Lower leg skin (tissue), 3 donors: ENCODE measurements at regions not wholly inside any gene's neighbourhood (a gene's known extent, or its start where the extent isn't known, plus 50 kb on each side); places are given as distances from the start of the nearest gene placed in this dataset.

Source experiments
- POLR2A ChIP-seq, 2 donors: fragments of 450-650 bp; IDR thresholded peaks; one replicate each; pipeline ENCODE4 v1.6.1; 2016 to 2017; ENCODE audit warnings: antibody characterized with exemption in 2 of 2, mild to moderate bottlenecking in 1 of 2, moderate library complexity in 1 of 2
- TF ChIP-seq, protein P1 (sequence below), 3 donors: fragments of 450-650 bp; IDR thresholded peaks; one replicate each; pipeline ENCODE4 v1.5.1; 2016; ENCODE audit warnings: antibody characterized with exemption in 3 of 3, mild to moderate bottlenecking in 3 of 3, moderate library complexity in 2 of 3

DNA sequence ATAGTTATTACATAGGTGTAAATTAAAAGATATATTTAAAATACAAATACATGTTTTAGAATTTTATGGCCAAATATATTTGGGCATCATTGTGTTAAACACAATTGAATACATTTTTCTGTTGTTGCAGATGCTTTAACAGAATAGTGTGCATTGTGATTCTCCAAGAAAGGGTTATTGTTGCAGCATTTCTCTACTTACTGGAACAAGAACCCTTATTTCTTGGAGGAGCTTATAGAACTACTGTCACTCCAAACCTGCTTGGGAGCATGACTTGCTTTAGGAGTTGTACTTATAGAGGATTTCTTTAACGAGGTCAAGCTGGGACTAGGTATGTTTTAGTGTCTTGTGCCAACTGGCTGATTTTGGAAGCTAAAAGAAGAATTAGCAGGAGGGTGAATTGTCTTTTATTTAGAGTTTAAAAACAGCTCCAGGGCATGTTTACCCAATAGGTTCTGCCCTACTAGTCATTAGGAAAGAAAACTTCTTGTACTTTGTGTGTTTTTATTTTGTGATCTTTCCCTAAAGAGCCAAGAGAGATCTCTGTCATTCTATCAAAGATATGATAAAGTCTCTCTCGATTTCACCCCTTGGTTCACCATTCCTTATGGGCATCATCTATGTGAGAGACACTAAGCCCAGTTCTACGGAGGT, 279.8 kb upstream of the SALL1 start:
- TF ChIP-seq, protein P1, sequence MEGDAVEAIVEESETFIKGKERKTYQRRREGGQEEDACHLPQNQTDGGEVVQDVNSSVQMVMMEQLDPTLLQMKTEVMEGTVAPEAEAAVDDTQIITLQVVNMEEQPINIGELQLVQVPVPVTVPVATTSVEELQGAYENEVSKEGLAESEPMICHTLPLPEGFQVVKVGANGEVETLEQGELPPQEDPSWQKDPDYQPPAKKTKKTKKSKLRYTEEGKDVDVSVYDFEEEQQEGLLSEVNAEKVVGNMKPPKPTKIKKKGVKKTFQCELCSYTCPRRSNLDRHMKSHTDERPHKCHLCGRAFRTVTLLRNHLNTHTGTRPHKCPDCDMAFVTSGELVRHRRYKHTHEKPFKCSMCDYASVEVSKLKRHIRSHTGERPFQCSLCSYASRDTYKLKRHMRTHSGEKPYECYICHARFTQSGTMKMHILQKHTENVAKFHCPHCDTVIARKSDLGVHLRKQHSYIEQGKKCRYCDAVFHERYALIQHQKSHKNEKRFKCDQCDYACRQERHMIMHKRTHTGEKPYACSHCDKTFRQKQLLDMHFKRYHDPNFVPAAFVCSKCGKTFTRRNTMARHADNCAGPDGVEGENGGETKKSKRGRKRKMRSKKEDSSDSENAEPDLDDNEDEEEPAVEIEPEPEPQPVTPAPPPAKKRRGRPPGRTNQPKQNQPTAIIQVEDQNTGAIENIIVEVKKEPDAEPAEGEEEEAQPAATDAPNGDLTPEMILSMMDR (IDR thresholded peaks at IDR 0.05): no peak
- TF ChIP-seq POLR2A (IDR thresholded peaks at IDR 0.05): no peak
